Esophagus squamous epithelium (tissue), 5 donors: ENCODE measurements at regions not wholly inside any gene's neighbourhood (a gene's known extent, or its start where the extent isn't known, plus 50 kb on each side); places are given as distances from the start of the nearest gene placed in this dataset.

Experiments used
- DNase-seq: peaks from one replicate; lab custom pipeline; 2025; lab: John Stamatoyannopoulos, UW
- H3K27ac ChIP-seq, 4 donors: fragments of 200-600 bp; sonication (generic); one replicate each; pipeline ENCODE4 v1.5.1; 2016 to 2019; ENCODE audit warnings: mild to moderate bottlenecking in 1 of 4
- H3K27me3 ChIP-seq, 4 donors: fragments of 200-600 bp; sonication (generic); 1 replicate in 3 of 4; 2 replicates in 1 of 4; pipeline versions ENCODE4 v1.5.1 to v1.6.0; 2017 to 2021; ENCODE audit warnings: antibody characterized with exemption in 1 of 4
- H3K36me3 ChIP-seq, 3 donors: fragments of 200-600 bp; sonication (generic); one replicate each; pipeline ENCODE4 v1.5.1; 2016 to 2019
- H3K4me1 ChIP-seq, 3 donors: fragments of 200-600 bp; sonication (generic); one replicate each; pipeline ENCODE4 v1.5.1; 2017 to 2019
- H3K4me3 ChIP-seq, 4 donors: fragments of 200-600 bp; sonication (generic); 1 replicate in 3 of 4; 2 replicates in 1 of 4; pipeline ENCODE4 v1.5.1; 2016 to 2019; ENCODE audit warnings: mild to moderate bottlenecking in 2 of 4, moderate library complexity in 1 of 4
- H3K9me3 ChIP-seq, 3 donors: fragments of 200-600 bp; sonication (generic); one replicate each; pipeline ENCODE4 v1.5.1; 2016 to 2019
- POLR2A ChIP-seq, 4 donors: fragments of 450-650 bp; IDR thresholded peaks; one replicate each; pipeline ENCODE4 v1.6.1; 2017; ENCODE audit warnings: antibody characterized with exemption in 4 of 4, mild to moderate bottlenecking in 4 of 4, moderate library complexity in 3 of 4
- intact Hi-C: fragments of 100-400 bp; cut with DNase I; formaldehyde crosslinking; loops from one replicate; pipeline ENCODE4 v1.15.0; 2022
- TF ChIP-seq, protein P1 (sequence below), 6 experiments: fragments of 450-650 bp in 4 of 6; fragments of 200-600 bp in 2 of 6; sonication (generic) in 2 of 6; IDR thresholded peaks; one replicate each; pipeline ENCODE4 v1.5.1; 2016 to 2019; ENCODE audit warnings: antibody characterized with exemption in 6 of 6, mild to moderate bottlenecking in 4 of 6, moderate library complexity in 4 of 6
- donor health status: DM: yes; HTN: yes; CAD: no.

DNA sequence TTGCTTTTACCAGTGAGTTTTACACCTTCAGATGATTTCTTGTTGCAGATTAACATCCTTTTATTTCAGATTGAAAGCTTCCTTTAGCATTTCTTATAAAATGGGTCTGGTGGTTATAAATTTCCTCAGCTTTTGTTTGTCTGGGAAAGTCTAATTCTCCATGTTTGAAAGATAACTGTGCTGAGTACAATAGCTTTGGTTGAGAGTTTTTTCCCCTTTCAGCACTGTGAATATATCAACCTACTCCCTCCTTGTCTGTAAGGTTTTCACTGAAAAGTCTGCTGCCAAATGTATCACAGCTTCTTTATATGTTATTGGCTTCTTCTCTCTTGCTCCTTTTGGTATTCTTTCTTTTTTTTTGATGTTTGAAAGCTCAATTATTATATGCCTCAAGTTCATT is 53.5 kb upstream of the ACTRT1 start:
- Histone ChIP-seq H3K9me3 (no peaks in the 10 kb centered on the region), H3K4me1 (no peaks in the 10 kb centered on the region), H3K4me3 (no peak overlapping the region), H3K27ac (no peak overlapping the region), H3K27me3 (no peaks in the 10 kb centered on the region), H3K36me3 (no peaks in the 10 kb centered on the region)
- intact Hi-C loops: no loop called here
- no peak for TF ChIP-seq POLR2A (IDR thresholded peaks at IDR 0.05)
- TF ChIP-seq, protein P1, sequence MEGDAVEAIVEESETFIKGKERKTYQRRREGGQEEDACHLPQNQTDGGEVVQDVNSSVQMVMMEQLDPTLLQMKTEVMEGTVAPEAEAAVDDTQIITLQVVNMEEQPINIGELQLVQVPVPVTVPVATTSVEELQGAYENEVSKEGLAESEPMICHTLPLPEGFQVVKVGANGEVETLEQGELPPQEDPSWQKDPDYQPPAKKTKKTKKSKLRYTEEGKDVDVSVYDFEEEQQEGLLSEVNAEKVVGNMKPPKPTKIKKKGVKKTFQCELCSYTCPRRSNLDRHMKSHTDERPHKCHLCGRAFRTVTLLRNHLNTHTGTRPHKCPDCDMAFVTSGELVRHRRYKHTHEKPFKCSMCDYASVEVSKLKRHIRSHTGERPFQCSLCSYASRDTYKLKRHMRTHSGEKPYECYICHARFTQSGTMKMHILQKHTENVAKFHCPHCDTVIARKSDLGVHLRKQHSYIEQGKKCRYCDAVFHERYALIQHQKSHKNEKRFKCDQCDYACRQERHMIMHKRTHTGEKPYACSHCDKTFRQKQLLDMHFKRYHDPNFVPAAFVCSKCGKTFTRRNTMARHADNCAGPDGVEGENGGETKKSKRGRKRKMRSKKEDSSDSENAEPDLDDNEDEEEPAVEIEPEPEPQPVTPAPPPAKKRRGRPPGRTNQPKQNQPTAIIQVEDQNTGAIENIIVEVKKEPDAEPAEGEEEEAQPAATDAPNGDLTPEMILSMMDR (IDR thresholded peaks at IDR 0.05): no peak
- DNase-seq: no peak
